Naive thymus-derived CD4-positive, alpha-beta T cell (primary cell): ENCODE measurements at regions not wholly inside any gene's neighbourhood (a gene's known extent, or its start where the extent isn't known, plus 50 kb on each side); places are given as distances from the start of the nearest gene placed in this dataset.

Experiments
- ATAC-seq: fragments of 150-1000 bp; cut with Tn5 transposase; 2 replicates; pipeline ENCODE4 v1.10.0; 2021; ENCODE audit warnings: mild to moderate bottlenecking, moderate library complexity
- CTCF ChIA-PET: fragments of 350-600 bp; sonication (Branson Sonifier 250); formaldehyde crosslinking; loops from one replicate; lab custom pipeline; 2021; ENCODE audit warnings: antibody characterized with exemption; lab: Charles Lee
- POLR2A ChIA-PET: fragments of 350-600 bp; sonication (Branson Sonifier 250); formaldehyde crosslinking; loops from one replicate; lab custom pipeline; 2021; ENCODE audit warnings: antibody characterized with exemption, inconsistent platforms; lab: Charles Lee
- DNase-seq, 9 donors: peaks; one replicate each; pipeline versions ENCODE4 v3.0.0 to v3.0.0-alpha.2; 2020 to 2022; ENCODE audit warnings: mixed read lengths in 1 of 9
- H3K27ac ChIP-seq: one replicate; pipeline ENCODE4 v1.7.0; 2013; ENCODE audit warnings: mild to moderate bottlenecking, low read depth, low read length, moderate library complexity
- H3K27me3 ChIP-seq, 2 donors: one replicate each; pipeline ENCODE4 v1.7.0; 2013; ENCODE audit warnings: low read length in 2 of 2, mild to moderate bottlenecking in 2 of 2, moderate library complexity in 2 of 2; ENCODE audit not compliant: control insufficient read depth in 2 of 2, insufficient read depth in 2 of 2
- H3K36me3 ChIP-seq, 3 experiments: 1 replicate in 2 of 3; 2 replicates in 1 of 3; pipeline ENCODE4 v1.7.0; 2013; ENCODE audit warnings: low read length in 3 of 3, mild to moderate bottlenecking in 3 of 3, moderate library complexity in 1 of 3; ENCODE audit not compliant: insufficient read depth in 3 of 3, control insufficient read depth in 2 of 3
- H3K4me1 ChIP-seq, 2 donors: one replicate each; pipeline ENCODE4 v1.7.0; 2013; ENCODE audit warnings: low read length in 2 of 2, mild to moderate bottlenecking in 2 of 2, moderate library complexity in 1 of 2; ENCODE audit not compliant: control insufficient read depth in 2 of 2, insufficient read depth in 2 of 2
- H3K4me3 ChIP-seq: 2 replicates; pipeline ENCODE4 v1.7.0; 2013; ENCODE audit warnings: mild to moderate bottlenecking, low read length
- H3K9me3 ChIP-seq, 3 experiments: 1 replicate in 2 of 3; 2 replicates in 1 of 3; pipeline ENCODE4 v1.7.0; 2013; ENCODE audit warnings: low read length in 3 of 3; ENCODE audit not compliant: control insufficient read depth in 2 of 3
- H3K27ac Mint-ChIP-seq, 9 donors: one replicate each; pipeline ENCODE4 v1.8.0; 2020 to 2022; ENCODE audit warnings: mixed read lengths in 9 of 9, mild to moderate bottlenecking in 8 of 9, moderate library complexity in 5 of 9, inconsistent platforms in 2 of 9
- H3K27me3 Mint-ChIP-seq, 5 donors: one replicate each; pipeline ENCODE4 v1.8.0; 2021 to 2022; ENCODE audit warnings: mixed read lengths in 5 of 5, mild to moderate bottlenecking in 1 of 5
- H3K36me3 Mint-ChIP-seq, 5 donors: one replicate each; pipeline ENCODE4 v1.8.0; 2020 to 2022; ENCODE audit warnings: mixed read lengths in 5 of 5, mild to moderate bottlenecking in 3 of 5, inconsistent platforms in 1 of 5
- H3K4me1 Mint-ChIP-seq, 7 donors: one replicate each; pipeline ENCODE4 v1.8.0; 2020 to 2022; ENCODE audit warnings: mixed read lengths in 7 of 7, mild to moderate bottlenecking in 3 of 7, inconsistent platforms in 1 of 7
- H3K4me3 Mint-ChIP-seq, 10 donors: one replicate each; pipeline ENCODE4 v1.8.0; 2020 to 2022; ENCODE audit warnings: mild to moderate bottlenecking in 10 of 10, mixed read lengths in 10 of 10, moderate library complexity in 6 of 10, inconsistent platforms in 2 of 10
- H3K9me3 Mint-ChIP-seq, 11 donors: one replicate each; pipeline ENCODE4 v1.8.0; 2020 to 2022; ENCODE audit warnings: mixed read lengths in 11 of 11, mild to moderate bottlenecking in 4 of 11, inconsistent platforms in 1 of 11, moderate library complexity in 1 of 11
- intact Hi-C, 2 donors: fragments of 100-400 bp; cut with micrococcal nuclease; formaldehyde crosslinking; loops; one replicate each; pipeline ENCODE4 v1.15.1; 2023

- Histone ChIP-seq H3K4me3 (no peak overlapping the region), H3K27ac (no peak overlapping the region), H3K4me1 (no peaks in the 10 kb centered on the region), H3K9me3 (no peaks in the 10 kb centered on the region), H3K27me3 (no peaks in the 10 kb centered on the region), H3K36me3 (no peaks in the 10 kb centered on the region)
- ChIA-PET POLR2A (no interaction called here), CTCF (no interaction called here)
- Mint-ChIP-seq H3K27me3 (peaks cover 0 to 8% (median 0%) of the 10 kb centered on the region in 5 donors), H3K27ac (no peak overlapping the region), H3K4me1 (no peaks in the 10 kb centered on the region), H3K9me3 (peaks cover 0 to 4% (median 0%) of the 10 kb centered on the region in 11 donors), H3K36me3 (no peaks in the 10 kb centered on the region), H3K4me3 (no peak overlapping the region)
- ATAC-seq, result no peak
- DNase-seq, result no peak
- intact Hi-C loops, result loop anchor here in 1 of 2 donors (1.0 kb wide), 1 partner anchor 32 kb away; no protein-coding TSS in a partner anchor
Observed at GRCh38 chr1:219442611-219443061, 170.3 kb downstream of the ZC3H11B start.

GRCh38 chr1:219441884-219442283, 171.0 kb downstream of the ZC3H11B start:
- no peak overlapping the region for H3K27ac ChIP-seq
- ChIA-PET CTCF (no interaction called here), POLR2A (no interaction called here)
- no peaks in the 10 kb centered on the region for H3K36me3 Mint-ChIP-seq
- intact Hi-C loops, result no loop called here
- H3K4me1 ChIP-seq, result no peaks in the 10 kb centered on the region
- H3K4me1 Mint-ChIP-seq, result no peaks in the 10 kb centered on the region
- H3K36me3 ChIP-seq, result no peaks in the 10 kb centered on the region
- ATAC-seq (no peak), DNase-seq (no peak)
- no peak overlapping the region for H3K4me3 ChIP-seq
- H3K27me3 ChIP-seq, result no peaks in the 10 kb centered on the region
- H3K27me3 Mint-ChIP-seq, result peaks cover 0 to 12% (median 0%) of the 10 kb centered on the region in 5 donors
- H3K27ac Mint-ChIP-seq, result no peak overlapping the region
- no peak overlapping the region for H3K4me3 Mint-ChIP-seq
- H3K9me3 Mint-ChIP-seq, result peaks cover 0 to under 1% (median 0%) of the 10 kb centered on the region in 11 donors
- no peaks in the 10 kb centered on the region for H3K9me3 ChIP-seq

GRCh38 chr1:219439376-219439775, 173.5 kb downstream of the ZC3H11B start:
- intact Hi-C loops, result no loop called here
- POLR2A ChIA-PET, result no interaction called here
- peaks cover 0 to 12% (median 0%) of the 10 kb centered on the region in 5 donors for H3K27me3 Mint-ChIP-seq
- no peak overlapping the region for H3K4me3 ChIP-seq
- H3K36me3 ChIP-seq, result no peaks in the 10 kb centered on the region
- no peaks in the 10 kb centered on the region for H3K9me3 ChIP-seq
- H3K4me1 Mint-ChIP-seq, result no peaks in the 10 kb centered on the region
- H3K4me1 ChIP-seq, result no peaks in the 10 kb centered on the region
- DNase-seq (no peak), ATAC-seq (no peak)
- no peak overlapping the region for H3K27ac Mint-ChIP-seq
- H3K27ac ChIP-seq, result no peak overlapping the region
- no peaks in the 10 kb centered on the region for H3K27me3 ChIP-seq
- H3K9me3 Mint-ChIP-seq, result no peaks in the 10 kb centered on the region
- no peaks in the 10 kb centered on the region for H3K36me3 Mint-ChIP-seq
- H3K4me3 Mint-ChIP-seq, result no peak overlapping the region
- CTCF ChIA-PET, result no interaction called here

- H3K9me3 ChIP-seq, result no peaks in the 10 kb centered on the region
- no peaks in the 10 kb centered on the region for H3K9me3 Mint-ChIP-seq
Observed at GRCh38 chr1:219438386-219438785, 174.5 kb downstream of the ZC3H11B start.

GRCh38 chr1:219434923-219435297, 178.0 kb downstream of the ZC3H11B start:
- Mint-ChIP-seq H3K27me3 (peaks cover 0 to 12% (median 5%) of the 10 kb centered on the region in 5 donors), H3K36me3 (no peaks in the 10 kb centered on the region), H3K27ac (no peak overlapping the region), H3K9me3 (no peaks in the 10 kb centered on the region), H3K4me3 (no peak overlapping the region), H3K4me1 (no peaks in the 10 kb centered on the region)
- no peaks in the 10 kb centered on the region for H3K36me3 ChIP-seq
- CTCF ChIA-PET, result no interaction called here
- H3K4me1 ChIP-seq, result no peaks in the 10 kb centered on the region
- POLR2A ChIA-PET, result no interaction called here
- intact Hi-C loops, result no loop called here
- H3K9me3 ChIP-seq, result no peaks in the 10 kb centered on the region
- DNase-seq, result no peak
- no peak overlapping the region for H3K27ac ChIP-seq
- H3K27me3 ChIP-seq, result no peaks in the 10 kb centered on the region
- ATAC-seq, result no peak
- H3K4me3 ChIP-seq, result no peak overlapping the region

More at GRCh38 chr1:219438386-219438785, 174.5 kb downstream of the ZC3H11B start:
- no peak for ATAC-seq
- peaks cover 0 to 12% (median 0%) of the 10 kb centered on the region in 5 donors for H3K27me3 Mint-ChIP-seq
- DNase-seq, result no peak
- Histone ChIP-seq H3K27ac (no peak overlapping the region), H3K4me1 (no peaks in the 10 kb centered on the region), H3K4me3 (no peak overlapping the region), H3K36me3 (no peaks in the 10 kb centered on the region), H3K27me3 (no peaks in the 10 kb centered on the region)
- H3K27ac Mint-ChIP-seq, result no peak overlapping the region
- ChIA-PET POLR2A (no interaction called here), CTCF (no interaction called here)
- intact Hi-C loops, result no loop called here
- H3K36me3 Mint-ChIP-seq, result no peaks in the 10 kb centered on the region
- H3K4me1 Mint-ChIP-seq, result no peaks in the 10 kb centered on the region
- no peak overlapping the region for H3K4me3 Mint-ChIP-seq

GRCh38 chr1:219434285-219434922, 178.5 kb downstream of the ZC3H11B start:
- intact Hi-C loops, result no loop called here
- ATAC-seq (no peak), DNase-seq (no peak)
- ChIA-PET POLR2A (no interaction called here), CTCF (no interaction called here)
- H3K36me3 ChIP-seq, result no peaks in the 10 kb centered on the region
- no peak overlapping the region for H3K4me3 Mint-ChIP-seq
- H3K4me1 Mint-ChIP-seq, result no peaks in the 10 kb centered on the region
- H3K27me3 Mint-ChIP-seq, result peaks cover 0 to 12% (median 5%) of the 10 kb centered on the region in 5 donors
- H3K36me3 Mint-ChIP-seq, result no peaks in the 10 kb centered on the region
- H3K4me1 ChIP-seq, result no peaks in the 10 kb centered on the region
- H3K9me3 Mint-ChIP-seq, result no peaks in the 10 kb centered on the region
- no peak overlapping the region for H3K27ac ChIP-seq
- no peaks in the 10 kb centered on the region for H3K27me3 ChIP-seq
- H3K9me3 ChIP-seq, result no peaks in the 10 kb centered on the region
- no peak overlapping the region for H3K4me3 ChIP-seq
- no peak overlapping the region for H3K27ac Mint-ChIP-seq

GRCh38 chr1:219433496-219434131, 179.3 kb downstream of the ZC3H11B start:
- no peak overlapping the region for H3K4me3 Mint-ChIP-seq
- H3K27me3 Mint-ChIP-seq, result peaks cover 0 to 12% (median 5%) of the 10 kb centered on the region in 5 donors
- H3K4me3 ChIP-seq, result no peak overlapping the region
- H3K27ac Mint-ChIP-seq, result no peak overlapping the region
- H3K9me3 Mint-ChIP-seq, result peaks cover 0 to 5% (median 0%) of the 10 kb centered on the region in 11 donors
- ATAC-seq (no peak), DNase-seq (no peak)
- POLR2A ChIA-PET, result no interaction called here
- H3K9me3 ChIP-seq, result no peaks in the 10 kb centered on the region
- no peaks in the 10 kb centered on the region for H3K36me3 ChIP-seq
- no peaks in the 10 kb centered on the region for H3K36me3 Mint-ChIP-seq
- H3K27me3 ChIP-seq, result no peaks in the 10 kb centered on the region
- CTCF ChIA-PET, result no interaction called here
- H3K4me1 ChIP-seq, result no peaks in the 10 kb centered on the region
- intact Hi-C loops, result no loop called here
- H3K27ac ChIP-seq, result no peak overlapping the region
- no peaks in the 10 kb centered on the region for H3K4me1 Mint-ChIP-seq
